ENCODE measurements at regions not wholly inside any gene's neighbourhood (a gene's known extent, or its start where the extent isn't known, plus 50 kb on each side); places are given as distances from the start of the nearest gene placed in this dataset.

- Histone ChIP-seq H3K4ac (ENCODE audit: low read depth, low read length) (no peak overlapping the region), H4K5ac (ENCODE audit: low read depth, low read length) (no peak overlapping the region), H3K27me3 (ENCODE audit: control insufficient read depth, insufficient read depth, low read length) (peaks cover 46% of the 10 kb centered on the region), H3K4me2 (ENCODE audit: low read depth, low read length) (no peak overlapping the region), H2AK5ac (ENCODE audit: low read depth, low read length) (no peak overlapping the region), H3K4me3 (ENCODE audit: insufficient read depth, low read depth, low read length) (no peak overlapping the region), H3K27ac (ENCODE audit: insufficient read depth, low read length) (no peak overlapping the region), H2BK15ac (ENCODE audit: low read depth, low read length) (no peak overlapping the region), H3K79me1 (ENCODE audit: low read depth in 1 of 2, low read length in 2 of 2) (no peaks in the 10 kb centered on the region), H3K9me3 (ENCODE audit: control insufficient read depth, insufficient read depth, low read length) (no peaks in the 10 kb centered on the region), H3K14ac (replicated peaks; ENCODE audit: low read depth, low read length) (no peak overlapping the region), H3K9ac (ENCODE audit: low read depth, low read length) (no peak overlapping the region), H4K8ac (ENCODE audit: low read depth in 2 of 2, low read length in 2 of 2) (no peak overlapping the region), H2BK5ac (ENCODE audit: low read depth, low read length, poor library complexity, severe bottlenecking) (no peak overlapping the region), H2AK9ac (replicated peaks; ENCODE audit: low read depth, low read length, poor library complexity) (no peak overlapping the region), H2BK20ac (ENCODE audit: low read depth, low read length) (no peak overlapping the region), H2BK120ac (ENCODE audit: low read depth, low read length) (no peak overlapping the region), H4K20me1 (ENCODE audit: insufficient read depth, low read length) (no peaks in the 10 kb centered on the region), H3K56ac (ENCODE audit: extremely low read depth, insufficient read depth, low read length) (no peak overlapping the region), H3K23ac (ENCODE audit: low read depth, low read length) (no peak overlapping the region), H4K91ac (ENCODE audit: insufficient read depth, low read depth, low read length) (no peak overlapping the region), H3K18ac (ENCODE audit: low read depth, low read length) (no peak overlapping the region), H2AFZ (replicated peaks; ENCODE audit: low read length, poor library complexity) (no peak overlapping the region), H3K4me1 (ENCODE audit: control insufficient read depth, insufficient read depth, low read length) (no peaks in the 10 kb centered on the region; the same call in 1 of the 2 replicates), H3K9me1 (ENCODE audit: insufficient read depth, low read length) (no peaks in the 10 kb centered on the region), H3K36me3 (ENCODE audit: control insufficient read depth, insufficient read depth, low read length) (no peaks in the 10 kb centered on the region)
- POLR2A ChIA-PET (ENCODE audit: unreplicated experiment), result no interaction called here
- BruUV-seq (replicated peaks), result no TSS peak
- ATAC-seq (ENCODE audit: low read depth) (no peak), DNase-seq (no peak)
- intact Hi-C loops (cut with micrococcal nuclease), result no loop called here
- TF ChIP-seq POLR2A (IDR thresholded peaks at IDR 0.05; ENCODE audit: low read depth, low read length) (no peak), RFX5 (IDR thresholded peaks at IDR 0.05; ENCODE audit: low read depth, low read length) (no peak), CEBPB (IDR thresholded peaks at IDR 0.05; ENCODE audit: low read depth, low read length) (no peak), USF2 (IDR thresholded peaks at IDR 0.05; ENCODE audit: low read depth, low read length) (no peak), FOS (IDR thresholded peaks at IDR 0.05; ENCODE audit: low read depth, low read length) (no peak), MAZ (IDR thresholded peaks at IDR 0.05; ENCODE audit: borderline replicate concordance, low read depth, low read length) (no peak), BHLHE40 (IDR thresholded peaks at IDR 0.05; ENCODE audit: low read depth, low read length) (no peak), CHD1 (IDR thresholded peaks at IDR 0.05; ENCODE audit: low read depth, low read length) (no peak), MXI1 (IDR thresholded peaks at IDR 0.05; ENCODE audit: borderline replicate concordance, low read depth, low read length) (no peak), SMC3 (IDR thresholded peaks at IDR 0.05; ENCODE audit: low read depth, low read length) (no peak), MAFK (IDR thresholded peaks at IDR 0.05; ENCODE audit: low read depth, low read length) (no peak), RAD21 (IDR thresholded peaks at IDR 0.05; ENCODE audit: low read length) (no peak), RCOR1 (IDR thresholded peaks at IDR 0.05; ENCODE audit: insufficient replicate concordance, low read length) (no peak), ELK1 (IDR thresholded peaks at IDR 0.05; ENCODE audit: borderline replicate concordance, low read depth, low read length) (no peak), NFE2L2 (IDR thresholded peaks at IDR 0.05; ENCODE audit: low read depth, low read length) (no peak)
- TF ChIP-seq, protein P1, sequence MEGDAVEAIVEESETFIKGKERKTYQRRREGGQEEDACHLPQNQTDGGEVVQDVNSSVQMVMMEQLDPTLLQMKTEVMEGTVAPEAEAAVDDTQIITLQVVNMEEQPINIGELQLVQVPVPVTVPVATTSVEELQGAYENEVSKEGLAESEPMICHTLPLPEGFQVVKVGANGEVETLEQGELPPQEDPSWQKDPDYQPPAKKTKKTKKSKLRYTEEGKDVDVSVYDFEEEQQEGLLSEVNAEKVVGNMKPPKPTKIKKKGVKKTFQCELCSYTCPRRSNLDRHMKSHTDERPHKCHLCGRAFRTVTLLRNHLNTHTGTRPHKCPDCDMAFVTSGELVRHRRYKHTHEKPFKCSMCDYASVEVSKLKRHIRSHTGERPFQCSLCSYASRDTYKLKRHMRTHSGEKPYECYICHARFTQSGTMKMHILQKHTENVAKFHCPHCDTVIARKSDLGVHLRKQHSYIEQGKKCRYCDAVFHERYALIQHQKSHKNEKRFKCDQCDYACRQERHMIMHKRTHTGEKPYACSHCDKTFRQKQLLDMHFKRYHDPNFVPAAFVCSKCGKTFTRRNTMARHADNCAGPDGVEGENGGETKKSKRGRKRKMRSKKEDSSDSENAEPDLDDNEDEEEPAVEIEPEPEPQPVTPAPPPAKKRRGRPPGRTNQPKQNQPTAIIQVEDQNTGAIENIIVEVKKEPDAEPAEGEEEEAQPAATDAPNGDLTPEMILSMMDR (conservative IDR thresholded peaks at IDR 0.05; ENCODE audit: low read depth, low read length), result no peak
- CTCF ChIA-PET, result no interaction called here
- dilution Hi-C loops (cut with HindIII; ENCODE audit: low sequenced_read_pairs, unreplicated experiment), result no loop called here
- 40% methylated on average over 1 of the region's 3 CpGs; no CpG with 5 or more reads in 1 of the 2 experiments for WGBS, 2 experiments (ENCODE audit: extremely low coverage in 2 of 2, insufficient read length in 1 of 2)
- in situ Hi-C loops (cut with MboI; ENCODE audit: low sequenced_read_pairs), result no loop called here
Observed at GRCh38 chr3:194775266-194775665, 89.6 kb downstream of the FAM43A start.

Data from IMR-90 (cell line).